Occipital lobe (tissue), 1 donor: ENCODE measurements at regions not wholly inside any gene's neighbourhood (a gene's known extent, or its start where the extent isn't known, plus 50 kb on each side); places are given as distances from the start of the nearest gene placed in this dataset.

Experiments
- DNase-seq: peaks from one replicate; lab custom pipeline; 2025; lab: John Stamatoyannopoulos, UW

GRCh38 chr1:188251036-188251435 lies 1422.3 kb downstream of the PLA2G4A start:
- no peak for DNase-seq

- DNase-seq = no peak
Observed at GRCh38 chr1:188261849-188262248, 1433.1 kb downstream of the PLA2G4A start.

- DNase-seq = no peak
Observed at GRCh38 chr1:188269956-188270355, 1441.2 kb downstream of the PLA2G4A start.

- DNase-seq = no peak
Observed at GRCh38 chr1:188270497-188270896, 1441.7 kb downstream of the PLA2G4A start.

GRCh38 chr1:188277771-188278170 lies 1449.0 kb downstream of the PLA2G4A start:
- DNase-seq = no peak

GRCh38 chr1:188281921-188282320 lies 1453.2 kb downstream of the PLA2G4A start:
- DNase-seq = no peak

- DNase-seq = no peak
Observed at GRCh38 chr1:188295157-188295556, 1466.4 kb downstream of the PLA2G4A start.

GRCh38 chr1:188302746-188303145 lies 1474.0 kb downstream of the PLA2G4A start:
- DNase-seq = no peak

- no peak for DNase-seq
Observed at GRCh38 chr1:188314557-188315137, 1485.9 kb downstream of the PLA2G4A start.

GRCh38 chr1:188317894-188318293 lies 1489.1 kb downstream of the PLA2G4A start:
- no peak for DNase-seq

GRCh38 chr1:188325211-188325610 lies 1496.5 kb downstream of the PLA2G4A start:
- no peak for DNase-seq

- no peak for DNase-seq
Observed at GRCh38 chr1:188343914-188344313, 1515.2 kb downstream of the PLA2G4A start.

- DNase-seq = no peak
Observed at GRCh38 chr1:188350104-188350503, 1521.4 kb downstream of the PLA2G4A start.

GRCh38 chr1:188355082-188355481 lies 1526.3 kb downstream of the PLA2G4A start:
- DNase-seq = no peak

- no peak for DNase-seq
Observed at GRCh38 chr1:188355847-188356246, 1527.1 kb downstream of the PLA2G4A start.

GRCh38 chr1:188359315-188359714 lies 1530.6 kb downstream of the PLA2G4A start:
- DNase-seq = no peak

GRCh38 chr1:188363943-188364342 lies 1535.2 kb downstream of the PLA2G4A start:
- DNase-seq = no peak

GRCh38 chr1:188364927-188365449 lies 1536.2 kb downstream of the PLA2G4A start:
- DNase-seq = no peak

- DNase-seq = no peak
Observed at GRCh38 chr1:188365874-188366273, 1537.1 kb downstream of the PLA2G4A start.

GRCh38 chr1:188367661-188368060 lies 1538.9 kb downstream of the PLA2G4A start:
- no peak for DNase-seq

GRCh38 chr1:188371295-188371806 lies 1542.6 kb downstream of the PLA2G4A start:
- no peak for DNase-seq

GRCh38 chr1:188372821-188373220 lies 1544.1 kb downstream of the PLA2G4A start:
- no peak for DNase-seq

- DNase-seq = no peak
Observed at GRCh38 chr1:188382851-188383250, 1554.1 kb downstream of the PLA2G4A start.

- no peak for DNase-seq
Observed at GRCh38 chr1:188386161-188386560, 1557.4 kb downstream of the PLA2G4A start.
